ENCODE measurements at regions not wholly inside any gene's neighbourhood (a gene's known extent, or its start where the extent isn't known, plus 50 kb on each side); places are given as distances from the start of the nearest gene placed in this dataset.

- Histone ChIP-seq H3K27ac (ENCODE audit: insufficient read length, low read depth, low read length) (no peak overlapping the region), H3K27me3 (ENCODE audit: insufficient read depth, low read length) (no peaks in the 10 kb centered on the region), H3K4me1 (ENCODE audit: insufficient read depth, low read length) (no peaks in the 10 kb centered on the region), H3K9ac (ENCODE audit: extremely low read depth, insufficient read length, low read length) (no peak overlapping the region), H3K4me2 (ENCODE audit: insufficient read depth, insufficient read length, low read length) (no peak overlapping the region), H3K9me3 (ENCODE audit: control insufficient read depth, low read depth, low read length) (no peaks in the 10 kb centered on the region), H4K91ac (ENCODE audit: insufficient read length, low read depth, low read length) (no peak overlapping the region), H2AK5ac (ENCODE audit: insufficient read length, low read length) (no peak overlapping the region), H2BK20ac (ENCODE audit: low read depth, low read length, poor library complexity, severe bottlenecking) (no peak overlapping the region), H4K20me1 (ENCODE audit: control insufficient read depth, insufficient read depth, insufficient read length) (no peaks in the 10 kb centered on the region), H3K14ac (ENCODE audit: insufficient read depth, low read length) (no peak overlapping the region), H4K8ac (replicated peaks; ENCODE audit: insufficient read length, low read depth, low read length) (no peak overlapping the region), H3K79me2 (ENCODE audit: insufficient read depth, low read length) (no peaks in the 10 kb centered on the region), H2BK120ac (ENCODE audit: low read depth, low read length, poor library complexity, severe bottlenecking) (no peak overlapping the region), H3K56ac (ENCODE audit: insufficient read length, low read depth, low read length) (no peak overlapping the region), H2AFZ (ENCODE audit: low read length) (no peak overlapping the region), H4K5ac (ENCODE audit: insufficient read length, low read depth, low read length) (no peak overlapping the region), H2BK12ac (ENCODE audit: insufficient read length, low read depth, low read length) (no peak overlapping the region), H3K18ac (ENCODE audit: insufficient read length, low read depth, low read length) (no peak overlapping the region), H2BK15ac (ENCODE audit: low read depth, low read length) (no peak overlapping the region), H3K23me2 (ENCODE audit: insufficient read length, low read depth, low read length, poor library complexity, severe bottlenecking) (no peaks in the 10 kb centered on the region), H3K4ac (ENCODE audit: low read depth, low read length) (no peak overlapping the region), H3K79me1 (ENCODE audit: insufficient read depth, low read depth, low read length, poor library complexity, severe bottlenecking) (no peaks in the 10 kb centered on the region), H3K23ac (ENCODE audit: insufficient read length, low read depth, low read length) (no peak overlapping the region), H2BK5ac (ENCODE audit: insufficient read length, low read length) (no peak overlapping the region), H3T11ph (ENCODE audit: low read length) (no peak overlapping the region)
- H3K36me3 Mint-ChIP-seq (ENCODE audit: insufficient read depth in 1 of 3, low read depth in 3 of 3) = peaks cover 0 to 14% (median 0%) of the 10 kb centered on the region in 3 experiments; a peak in 1 of 7 replicates
- peaks cover 12% of the 10 kb centered on the region in 2 experiments for H3K4me1 Mint-ChIP-seq
- DNase-seq = no peak
- H3K9me3 Mint-ChIP-seq = no peaks in the 10 kb centered on the region; a peak in 1 of 5 replicates
- no peaks in the 10 kb centered on the region for H3K27me3 Mint-ChIP-seq (ENCODE audit: low read depth)
- no peak overlapping the region for H3K4me3 Mint-ChIP-seq
- no peak for TF ChIP-seq CTCF (conservative IDR thresholded peaks at IDR 0.05)
- H3K27ac Mint-ChIP-seq = no peak overlapping the region
Observed at GRCh38 chr3:110743984-110744383, 327.6 kb upstream of the NECTIN3 start.

Measured in H9 (cell line).